Thoracic aorta (tissue), 2 donors: ENCODE measurements at regions not wholly inside any gene's neighbourhood (a gene's known extent, or its start where the extent isn't known, plus 50 kb on each side); places are given as distances from the start of the nearest gene placed in this dataset.

ENCODE experiments used
- ATAC-seq: fragments of 150-250 bp; one replicate; pipeline ENCODE4 v1.8.0; 2017; ENCODE audit warnings: low read depth; ENCODE audit not compliant: insufficient number of reproducible peaks, low FRiP score
- DNase-seq: peaks from one replicate; pipeline ENCODE4 v3.0.0-alpha.2; 2020; ENCODE audit warnings: low spot score
- H3K27ac ChIP-seq, 2 donors: fragments of 200-600 bp; sonication (generic); 1 replicate in 1 of 2; 2 replicates in 1 of 2; pipeline ENCODE4 v1.5.1; 2016; ENCODE audit warnings: mild to moderate bottlenecking in 2 of 2, moderate library complexity in 2 of 2
- H3K27me3 ChIP-seq: fragments of 200-600 bp; sonication (generic); replicated peaks from 2 replicates; pipeline ENCODE4 v1.6.0; 2016; ENCODE audit warnings: mild to moderate bottlenecking; ENCODE audit not compliant: insufficient read depth
- H3K36me3 ChIP-seq: fragments of 200-600 bp; sonication (generic); one replicate; pipeline ENCODE4 v1.5.1; 2016
- H3K4me1 ChIP-seq, 2 donors: fragments of 200-600 bp; sonication (generic); 1 replicate in 1 of 2; 2 replicates in 1 of 2; pipeline versions ENCODE4 v1.5.1 to v1.6.0; 2016; ENCODE audit warnings: low read depth in 2 of 2, mild to moderate bottlenecking in 1 of 2; ENCODE audit not compliant: control insufficient read depth in 1 of 2
- H3K4me3 ChIP-seq: fragments of 200-600 bp; sonication (generic); 2 replicates; pipeline ENCODE4 v1.5.1; 2016; ENCODE audit warnings: mild to moderate bottlenecking
- H3K9me3 ChIP-seq: fragments of 200-600 bp; sonication (generic); 2 replicates; pipeline ENCODE4 v1.5.1; 2016
- CTCF ChIP-seq: fragments of 200-600 bp; sonication (generic); IDR thresholded peaks from one replicate; pipeline ENCODE4 v1.5.1; 2019; ENCODE audit warnings: antibody characterized with exemption

- ATAC-seq = no peak
- no peak for DNase-seq
- Histone ChIP-seq H3K36me3 (no peaks in the 10 kb centered on the region), H3K27me3 (no peaks in the 10 kb centered on the region), H3K27ac (no peak overlapping the region), H3K4me1 (no peaks in the 10 kb centered on the region), H3K9me3 (no peaks in the 10 kb centered on the region), H3K4me3 (no peak overlapping the region)
- TF ChIP-seq CTCF = no peak
Observed at GRCh38 chr9:80208696-80209095, 636.9 kb downstream of the TLE4 start.

DNA sequence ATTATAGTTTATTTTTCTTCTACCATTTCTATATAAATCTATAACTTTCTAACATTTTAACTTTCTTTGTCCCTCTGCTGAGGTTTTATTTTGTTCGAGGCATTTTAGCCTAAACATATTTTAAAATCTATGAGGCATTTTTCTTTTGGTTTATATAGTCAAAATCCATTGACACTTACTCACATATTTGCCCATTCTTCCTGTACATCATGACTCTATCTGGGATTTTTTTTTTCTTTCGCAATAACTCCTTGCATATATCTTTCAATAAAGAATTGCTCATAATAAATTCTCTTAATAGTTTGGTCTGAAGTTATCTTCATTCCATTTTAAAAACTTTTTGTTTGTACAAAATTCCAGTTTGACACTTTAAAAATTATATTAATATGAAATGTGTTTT, 632.3 kb downstream of the TLE4 start:
- H3K27me3 ChIP-seq = no peaks in the 10 kb centered on the region
- H3K9me3 ChIP-seq = no peaks in the 10 kb centered on the region
- H3K4me1 ChIP-seq = no peaks in the 10 kb centered on the region
- ATAC-seq = no peak
- DNase-seq = no peak
- no peak for TF ChIP-seq CTCF
- no peak overlapping the region for H3K27ac ChIP-seq
- H3K36me3 ChIP-seq = no peaks in the 10 kb centered on the region
- H3K4me3 ChIP-seq = no peak overlapping the region

DNA sequence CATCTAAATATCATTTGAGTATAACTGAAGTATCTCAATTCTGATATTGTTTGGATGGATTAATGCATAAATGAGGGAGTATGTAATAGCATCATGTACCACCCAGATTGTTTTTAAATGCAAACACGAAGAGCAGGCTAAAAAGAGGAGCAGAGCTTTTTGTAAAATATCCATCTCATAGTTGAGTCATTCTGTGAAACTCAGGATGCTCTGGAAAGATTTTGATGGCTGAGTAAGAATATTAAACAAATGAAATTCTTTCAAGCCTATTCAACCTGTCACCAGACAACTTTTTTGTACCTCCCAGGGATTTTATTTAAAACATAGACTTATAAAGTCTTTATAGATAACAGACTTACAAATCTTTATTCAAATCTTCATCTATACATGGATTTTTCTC, 625.9 kb downstream of the TLE4 start:
- TF ChIP-seq CTCF = no peak
- DNase-seq (no peak), ATAC-seq (no peak)
- Histone ChIP-seq H3K4me1 (no peaks in the 10 kb centered on the region), H3K36me3 (no peaks in the 10 kb centered on the region), H3K27me3 (no peaks in the 10 kb centered on the region), H3K27ac (no peak overlapping the region), H3K9me3 (no peaks in the 10 kb centered on the region), H3K4me3 (no peak overlapping the region)

- DNase-seq (no peak), ATAC-seq (no peak)
- TF ChIP-seq CTCF = no peak
- Histone ChIP-seq H3K27me3 (no peaks in the 10 kb centered on the region), H3K4me3 (no peak overlapping the region), H3K4me1 (no peaks in the 10 kb centered on the region), H3K36me3 (no peaks in the 10 kb centered on the region), H3K9me3 (no peaks in the 10 kb centered on the region), H3K27ac (no peak overlapping the region)
Observed at GRCh38 chr9:80191108-80191507, 619.3 kb downstream of the TLE4 start.

GRCh38 chr9:80188579-80188978, 616.8 kb downstream of the TLE4 start:
- Histone ChIP-seq H3K27ac (no peak overlapping the region), H3K36me3 (no peaks in the 10 kb centered on the region), H3K4me3 (no peak overlapping the region), H3K4me1 (no peaks in the 10 kb centered on the region), H3K9me3 (no peaks in the 10 kb centered on the region), H3K27me3 (no peaks in the 10 kb centered on the region)
- TF ChIP-seq CTCF = no peak
- ATAC-seq (no peak), DNase-seq (no peak)
